Sigmoid colon (tissue), 6 donors: ENCODE measurements at regions not wholly inside any gene's neighbourhood (a gene's known extent, or its start where the extent isn't known, plus 50 kb on each side); places are given as distances from the start of the nearest gene placed in this dataset.

ENCODE experiments used
- DNase-seq: peaks from one replicate; pipeline ENCODE4 v3.0.0-alpha.2; 2019
- H3K27ac ChIP-seq, 4 donors: fragments of 200-600 bp; sonication (generic); one replicate each; pipeline ENCODE4 v1.5.1; 2016 to 2019; ENCODE audit warnings: mild to moderate bottlenecking in 1 of 4
- H3K27me3 ChIP-seq, 3 donors: fragments of 200-600 bp; sonication (generic); one replicate each; pipeline ENCODE4 v1.5.1; 2019; ENCODE audit warnings: mild to moderate bottlenecking in 1 of 3
- H3K36me3 ChIP-seq, 4 donors: fragments of 200-600 bp; sonication (generic); one replicate each; pipeline ENCODE4 v1.5.1; 2016 to 2019
- H3K4me1 ChIP-seq, 4 donors: fragments of 200-600 bp; sonication (generic); one replicate each; pipeline ENCODE4 v1.5.1; 2017 to 2019
- H3K4me3 ChIP-seq, 4 donors: fragments of 200-600 bp; sonication (generic); one replicate each; pipeline ENCODE4 v1.5.1; 2017 to 2019; ENCODE audit warnings: mild to moderate bottlenecking in 2 of 4, moderate library complexity in 1 of 4
- H3K9me3 ChIP-seq, 4 donors: fragments of 200-600 bp in 3 of 4; sonication (generic) in 3 of 4; one replicate each; pipeline versions ENCODE4 v1.5.1 to v1.6.1; 2013 to 2019
- CTCF ChIP-seq, 4 experiments: fragments of 450-650 bp in 3 of 4; fragments of 200-600 bp in 1 of 4; IDR thresholded peaks; one replicate each; pipeline ENCODE4 v1.5.1; 2016 to 2019; ENCODE audit warnings: antibody characterized with exemption in 4 of 4, mild to moderate bottlenecking in 3 of 4, moderate library complexity in 2 of 4
- EP300 ChIP-seq, 4 donors: sonication (generic); formaldehyde crosslinking; IDR thresholded peaks; one replicate each; pipeline ENCODE4 v1.6.1; 2017; ENCODE audit warnings: antibody characterized with exemption in 4 of 4
- POLR2A ChIP-seq, 2 donors: fragments of 450-650 bp; IDR thresholded peaks; one replicate each; pipeline ENCODE4 v1.6.1; 2016; ENCODE audit warnings: antibody characterized with exemption in 2 of 2, mild to moderate bottlenecking in 2 of 2, moderate library complexity in 2 of 2
- POLR2AphosphoS5 ChIP-seq, 4 donors: sonication (generic); formaldehyde crosslinking; IDR thresholded peaks; one replicate each; pipeline ENCODE4 v1.6.1; 2017; ENCODE audit warnings: antibody characterized with exemption in 4 of 4
- WGBS, 2 donors: extraction: QIAGEN DNeasy Blood & Tissue Kit; methylation state at CpG; one replicate each; pipeline ENCODE4 v1.1.7; 2013; 5-methylcytosine and 5-hydroxymethylcytosine counted together
- intact Hi-C: fragments of 100-400 bp; cut with DNase I; formaldehyde crosslinking; loops from one replicate; pipeline ENCODE4 v1.15.1; 2023
- donor health status: healthy with polysubstance abuse.
- donor health status: healthy.

- no peaks in the 10 kb centered on the region for H3K9me3 ChIP-seq
- no peaks in the 10 kb centered on the region for H3K27me3 ChIP-seq
- no peak overlapping the region for H3K4me3 ChIP-seq
- 16 to 55% methylated on average over 2 of the region's 2 CpGs for WGBS, 2 donors
- peaks cover 0 to 27% (median 23%) of the 10 kb centered on the region in 4 donors for H3K4me1 ChIP-seq
- intact Hi-C loops: no loop called here
- no peaks in the 10 kb centered on the region for H3K36me3 ChIP-seq
- no peak for DNase-seq
- TF ChIP-seq POLR2AphosphoS5 (IDR thresholded peaks at IDR 0.05) (peak in 1 of 4 donors; percentile 20), CTCF (IDR thresholded peaks at IDR 0.05) (no peak)
- peak overlapping the region in 1 of 4 donors; percentile 12 for H3K27ac ChIP-seq
Observed at GRCh38 chr7:115087437-115087836, 165.5 kb downstream of the MDFIC start.

DNA sequence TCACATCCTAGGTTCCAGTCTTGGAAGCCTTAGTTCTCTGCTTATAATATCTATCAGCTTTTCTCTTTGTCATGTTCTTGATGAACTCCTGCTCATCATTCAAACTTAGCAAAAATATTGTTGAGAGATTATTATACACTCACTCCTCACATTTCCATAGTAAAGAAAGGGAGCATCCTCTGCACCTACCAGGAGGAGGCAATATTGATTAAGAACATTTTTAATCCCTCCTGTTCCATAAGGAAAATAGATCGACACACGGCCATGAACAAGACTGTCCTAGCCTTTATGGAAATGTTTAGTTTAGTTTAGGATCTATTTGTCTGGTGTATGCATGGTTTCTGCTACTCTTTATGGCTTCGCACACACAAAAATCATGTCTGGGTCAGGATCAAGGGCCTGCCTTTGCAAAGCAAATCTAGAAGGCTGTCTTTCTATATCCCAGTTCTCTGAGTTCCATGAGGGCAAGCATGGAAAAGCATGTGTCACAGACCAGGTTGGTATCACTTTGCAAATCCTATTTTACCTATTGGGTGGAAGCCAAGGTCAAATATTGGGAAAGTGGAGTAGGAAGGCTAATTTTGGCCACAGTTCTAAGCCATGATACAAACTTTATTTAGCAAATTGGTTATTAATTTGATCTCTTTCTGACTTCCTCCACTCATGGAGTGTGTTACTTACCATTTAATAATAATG is 164.4 kb downstream of the MDFIC start:
- H3K4me1 ChIP-seq: peaks cover 0 to 35% (median 25%) of the 10 kb centered on the region in 4 donors
- TF ChIP-seq POLR2AphosphoS5 (IDR thresholded peaks at IDR 0.05) (no peak), EP300 (IDR thresholded peaks at IDR 0.05) (no peak), CTCF (IDR thresholded peaks at IDR 0.05) (no peak), POLR2A (IDR thresholded peaks at IDR 0.05) (no peak)
- WGBS, 2 donors: 89 to 94% methylated on average over 3 of the region's 3 CpGs
- H3K9me3 ChIP-seq: no peaks in the 10 kb centered on the region
- no peak overlapping the region for H3K27ac ChIP-seq
- no peaks in the 10 kb centered on the region for H3K27me3 ChIP-seq
- no peaks in the 10 kb centered on the region for H3K36me3 ChIP-seq
- no peak overlapping the region for H3K4me3 ChIP-seq
- intact Hi-C loops: no loop called here
- no peak for DNase-seq

DNA sequence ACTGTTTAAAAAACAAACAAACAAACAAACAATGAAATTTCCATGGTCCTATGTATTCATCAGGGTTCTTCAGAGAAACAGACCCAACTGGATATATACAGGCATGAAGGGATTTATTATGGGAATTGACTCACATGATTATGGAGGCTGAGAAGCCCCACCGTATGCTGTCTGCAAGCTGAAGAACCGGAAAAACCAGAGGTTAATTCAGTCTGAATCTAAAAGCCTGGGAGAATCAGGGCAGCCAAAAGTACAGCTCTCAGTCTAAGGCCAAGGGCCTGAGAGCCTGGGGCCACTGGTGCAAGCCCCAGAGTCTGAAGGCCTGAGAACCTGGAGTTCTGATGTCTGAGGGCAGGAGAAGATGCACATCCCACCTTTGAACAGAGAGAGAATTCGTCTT is 163.5 kb downstream of the MDFIC start:
- no peak for TF ChIP-seq POLR2A (IDR thresholded peaks at IDR 0.05)
- no peak for TF ChIP-seq CTCF (IDR thresholded peaks at IDR 0.05)
- Histone ChIP-seq H3K9me3 (no peaks in the 10 kb centered on the region), H3K27ac (no peak overlapping the region), H3K27me3 (no peaks in the 10 kb centered on the region), H3K4me1 (peaks cover 0 to 35% (median 25%) of the 10 kb centered on the region in 4 donors), H3K36me3 (no peaks in the 10 kb centered on the region), H3K4me3 (no peak overlapping the region)
- intact Hi-C loops: no loop called here
- no peak for DNase-seq
- WGBS, 2 donors: 68 to 85% methylated on average over 3 of the region's 3 CpGs

GRCh38 chr7:115083935-115084334 is 162.0 kb downstream of the MDFIC start:
- H3K4me1 ChIP-seq: peaks cover 0 to 31% (median 22%) of the 10 kb centered on the region in 4 donors
- intact Hi-C loops: no loop called here
- DNase-seq: no peak
- H3K27me3 ChIP-seq: no peaks in the 10 kb centered on the region
- 71 to 90% methylated on average over 4 of the region's 4 CpGs for WGBS, 2 donors
- TF ChIP-seq POLR2AphosphoS5 (IDR thresholded peaks at IDR 0.05) (no peak), POLR2A (IDR thresholded peaks at IDR 0.05) (no peak)
- H3K9me3 ChIP-seq: no peaks in the 10 kb centered on the region
- no peak overlapping the region for H3K4me3 ChIP-seq
- H3K27ac ChIP-seq: no peak overlapping the region
- H3K36me3 ChIP-seq: no peaks in the 10 kb centered on the region

DNA sequence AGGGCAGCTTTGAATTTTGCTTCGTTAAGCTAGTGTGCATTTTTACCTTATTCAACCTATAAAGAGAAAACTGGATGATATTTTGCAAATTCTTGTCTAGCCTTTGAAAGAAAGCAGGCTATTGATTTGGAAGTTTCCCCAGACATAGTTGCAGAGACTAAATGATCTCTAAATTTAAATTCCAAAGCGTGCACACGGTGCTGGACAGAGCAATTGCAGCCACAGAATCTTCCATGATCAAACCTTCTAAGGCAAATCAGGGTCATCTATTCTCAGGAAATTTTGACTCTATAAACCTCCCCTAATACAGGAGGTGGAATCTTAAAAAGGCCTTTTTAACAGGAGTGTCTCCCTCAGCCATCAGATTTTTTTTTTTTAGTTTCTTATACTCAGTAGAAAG is 159.9 kb downstream of the MDFIC start:
- no peak overlapping the region for H3K27ac ChIP-seq
- DNase-seq: no peak
- no peaks in the 10 kb centered on the region for H3K27me3 ChIP-seq
- H3K9me3 ChIP-seq: no peaks in the 10 kb centered on the region
- no peak overlapping the region for H3K4me3 ChIP-seq
- no peaks in the 10 kb centered on the region for H3K36me3 ChIP-seq
- TF ChIP-seq CTCF (IDR thresholded peaks at IDR 0.05) (no peak), POLR2A (IDR thresholded peaks at IDR 0.05) (no peak), POLR2AphosphoS5 (IDR thresholded peaks at IDR 0.05) (no peak), EP300 (IDR thresholded peaks at IDR 0.05) (no peak)
- WGBS, 2 donors: 86 to 89% methylated on average over 3 of the region's 3 CpGs
- peaks cover 0 to 11% (median 3%) of the 10 kb centered on the region in 4 donors for H3K4me1 ChIP-seq
- intact Hi-C loops: no loop called here
